Tongue (tissue), 1 donor: ENCODE measurements at regions not wholly inside any gene's neighbourhood (a gene's known extent, or its start where the extent isn't known, plus 50 kb on each side); places are given as distances from the start of the nearest gene placed in this dataset.

Experiments
- DNase-seq: peaks from one replicate; pipeline ENCODE4 v3.0.0-alpha.2; 2015

GRCh38 chr6:169846286-169847056, 95.0 kb downstream of the ERMARD start:
- no peak for DNase-seq

GRCh38 chr6:169845426-169846285, 94.2 kb downstream of the ERMARD start:
- DNase-seq: no peak

GRCh38 chr6:169844946-169845345, 93.5 kb downstream of the ERMARD start:
- no peak for DNase-seq

GRCh38 chr6:169843991-169844390, 92.6 kb downstream of the ERMARD start:
- DNase-seq: no peak

- no peak for DNase-seq
These were observed 91.7 kb downstream of the ERMARD start for GRCh38 chr6:169843110-169843509.

- no peak for DNase-seq
These were observed 90.6 kb downstream of the ERMARD start for GRCh38 chr6:169841907-169842606.

GRCh38 chr6:169841251-169841650, 89.8 kb downstream of the ERMARD start:
- DNase-seq: no peak

- no peak for DNase-seq
These were observed 88.6 kb downstream of the ERMARD start for GRCh38 chr6:169839898-169840631.

GRCh38 chr6:169839493-169839892, 88.1 kb downstream of the ERMARD start:
- no peak for DNase-seq

- no peak for DNase-seq
These were observed 87.6 kb downstream of the ERMARD start for GRCh38 chr6:169839029-169839481.

- DNase-seq: no peak
These were observed 87.1 kb downstream of the ERMARD start for GRCh38 chr6:169838346-169839028.

GRCh38 chr6:169837529-169838250, 86.3 kb downstream of the ERMARD start:
- no peak for DNase-seq

- DNase-seq: no peak
These were observed 81.9 kb downstream of the ERMARD start for GRCh38 chr6:169833258-169833794.

GRCh38 chr6:169832247-169832948, 81.0 kb downstream of the ERMARD start:
- no peak for DNase-seq

- peak; percentile 90 for DNase-seq
These were observed 80.2 kb downstream of the ERMARD start for GRCh38 chr6:169831450-169832246.
